HG03045 (cell line): ENCODE measurements at regions not wholly inside any gene's neighbourhood (a gene's known extent, or its start where the extent isn't known, plus 50 kb on each side); places are given as distances from the start of the nearest gene placed in this dataset.

Source experiments
- ATAC-seq: cut with Tn5 transposase; IDR thresholded peaks from one replicate; pipeline ENCODE4 v1.9.1; 2021; ENCODE audit warnings: mild to moderate bottlenecking, moderate library complexity; ENCODE audit not compliant: unreplicated experiment

DNA sequence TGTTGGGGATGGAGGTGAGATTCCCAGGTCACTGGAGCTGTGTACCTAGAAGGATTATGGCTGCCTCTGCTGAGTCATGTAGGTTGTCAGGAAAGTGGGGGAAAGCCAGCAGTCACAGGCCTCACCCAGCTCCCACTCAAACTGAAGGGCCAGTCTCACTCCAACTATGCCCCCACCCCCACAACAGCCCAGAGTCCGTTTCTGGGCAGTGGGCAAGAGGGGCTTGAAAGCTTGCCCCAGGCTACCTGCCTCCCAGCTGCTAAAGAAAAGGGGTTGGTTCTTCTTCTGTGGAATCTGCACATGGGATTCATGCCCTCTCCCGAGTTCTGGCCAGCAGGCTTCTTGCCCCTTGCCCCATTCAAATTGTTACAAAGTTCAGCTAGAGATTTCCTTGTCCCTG lies 116.0 kb upstream of the PGRMC2 start:
- ATAC-seq: no peak

DNA sequence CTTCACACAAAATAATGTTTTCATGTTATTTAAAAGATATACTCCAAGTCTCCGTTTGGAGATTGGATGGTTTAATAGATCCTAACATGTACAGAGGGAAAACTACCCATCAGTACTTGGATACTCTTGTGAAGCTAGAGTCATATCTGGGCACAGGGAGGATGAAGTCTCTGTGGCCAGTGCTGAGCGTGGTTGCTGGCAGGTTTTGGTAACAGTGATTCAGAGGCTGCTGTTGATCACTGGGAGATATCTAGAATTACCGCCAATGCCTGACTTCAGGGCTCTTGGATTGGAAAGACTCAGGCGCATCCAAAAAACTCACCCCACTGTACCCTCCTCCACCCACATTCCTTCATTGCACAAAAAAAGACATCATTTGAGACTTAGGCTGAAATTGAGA lies 107.2 kb upstream of the PGRMC2 start:
- ATAC-seq: no peak

DNA sequence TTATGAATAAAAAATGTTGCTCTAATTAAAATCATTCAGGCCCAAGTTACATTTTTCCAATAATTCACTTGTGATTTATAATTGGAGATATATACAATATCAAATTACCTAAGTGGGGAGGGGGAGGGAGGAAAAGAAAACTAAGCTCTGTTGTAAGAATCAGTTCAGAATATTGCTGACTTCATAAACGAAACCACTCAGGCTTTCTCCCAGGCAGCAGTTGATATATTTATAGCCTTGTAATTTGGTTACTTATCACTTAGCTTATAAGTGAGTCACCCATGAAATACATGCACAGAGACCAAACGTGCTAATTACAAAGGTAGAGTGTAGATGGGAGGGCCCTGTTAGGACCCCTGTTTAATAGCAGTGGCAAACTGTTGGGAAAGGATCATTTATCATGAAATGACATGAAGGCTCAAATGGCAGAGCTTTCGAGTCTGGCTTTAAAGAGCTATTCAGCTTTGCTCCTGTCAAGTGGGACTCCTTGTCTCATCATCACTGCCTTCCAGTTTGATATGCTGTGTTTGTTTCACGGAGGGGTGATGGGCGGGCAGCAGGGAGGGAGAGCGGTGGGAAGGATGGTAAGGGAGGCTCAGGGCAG lies 105.6 kb upstream of the PGRMC2 start:
- ATAC-seq: no peak

DNA sequence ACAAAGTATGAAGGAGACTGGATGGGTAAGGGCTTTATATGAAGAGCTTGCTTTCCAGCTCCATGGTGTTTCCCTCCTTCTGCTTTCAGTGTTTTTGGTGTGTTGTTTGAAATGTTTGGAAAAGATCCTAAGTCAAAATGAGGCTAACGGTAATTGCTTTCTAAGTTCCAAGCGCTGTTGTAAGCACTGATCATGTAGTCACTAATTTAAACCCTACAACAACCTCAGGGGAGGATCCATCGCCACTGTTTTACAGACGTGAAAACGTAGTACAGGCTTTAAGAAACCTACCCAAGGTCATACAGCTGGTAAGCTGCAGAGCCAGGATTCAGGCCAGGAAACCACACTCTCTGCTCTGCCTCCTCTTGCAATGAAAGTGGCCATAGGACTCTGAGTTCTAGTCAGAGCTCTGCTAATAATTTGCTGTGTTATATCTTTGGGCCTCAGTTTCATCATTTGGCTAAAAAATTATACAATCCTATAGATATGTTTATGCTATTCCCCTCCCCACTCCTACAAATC lies 102.9 kb upstream of the PGRMC2 start:
- no peak for ATAC-seq

DNA sequence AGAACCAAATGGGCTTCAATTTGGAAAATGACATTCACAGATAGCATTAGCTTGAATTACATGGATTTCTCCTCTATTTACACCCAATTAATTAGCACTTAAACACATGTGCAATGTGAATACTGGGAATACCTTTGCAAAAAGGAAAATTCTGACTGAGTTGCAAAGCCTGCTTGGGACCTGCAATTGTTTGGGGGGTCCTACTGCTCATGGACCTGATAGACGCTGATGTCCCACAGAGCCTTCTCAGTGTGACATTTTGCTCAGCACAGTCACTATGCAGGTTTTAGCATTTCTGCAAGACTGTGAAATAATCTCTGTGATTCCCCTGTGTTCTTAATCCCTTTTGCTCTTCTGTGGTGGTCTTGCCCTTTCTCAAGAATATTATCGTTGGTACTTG lies 101.2 kb upstream of the PGRMC2 start:
- ATAC-seq: no peak

DNA sequence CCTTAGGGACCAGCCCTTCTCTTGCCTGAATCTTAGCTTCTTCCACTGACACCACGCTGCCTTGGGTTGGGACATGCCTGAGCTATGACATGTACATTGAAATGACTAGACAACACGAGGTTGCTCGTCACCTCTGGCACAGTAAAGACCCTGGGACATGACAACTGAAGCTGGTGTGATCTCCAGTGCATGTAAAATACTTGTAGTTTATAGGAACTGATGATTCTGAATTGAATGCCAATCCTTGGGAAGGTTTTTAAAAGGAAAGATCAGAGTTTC lies 100.7 kb upstream of the PGRMC2 start:
- no peak for ATAC-seq

DNA sequence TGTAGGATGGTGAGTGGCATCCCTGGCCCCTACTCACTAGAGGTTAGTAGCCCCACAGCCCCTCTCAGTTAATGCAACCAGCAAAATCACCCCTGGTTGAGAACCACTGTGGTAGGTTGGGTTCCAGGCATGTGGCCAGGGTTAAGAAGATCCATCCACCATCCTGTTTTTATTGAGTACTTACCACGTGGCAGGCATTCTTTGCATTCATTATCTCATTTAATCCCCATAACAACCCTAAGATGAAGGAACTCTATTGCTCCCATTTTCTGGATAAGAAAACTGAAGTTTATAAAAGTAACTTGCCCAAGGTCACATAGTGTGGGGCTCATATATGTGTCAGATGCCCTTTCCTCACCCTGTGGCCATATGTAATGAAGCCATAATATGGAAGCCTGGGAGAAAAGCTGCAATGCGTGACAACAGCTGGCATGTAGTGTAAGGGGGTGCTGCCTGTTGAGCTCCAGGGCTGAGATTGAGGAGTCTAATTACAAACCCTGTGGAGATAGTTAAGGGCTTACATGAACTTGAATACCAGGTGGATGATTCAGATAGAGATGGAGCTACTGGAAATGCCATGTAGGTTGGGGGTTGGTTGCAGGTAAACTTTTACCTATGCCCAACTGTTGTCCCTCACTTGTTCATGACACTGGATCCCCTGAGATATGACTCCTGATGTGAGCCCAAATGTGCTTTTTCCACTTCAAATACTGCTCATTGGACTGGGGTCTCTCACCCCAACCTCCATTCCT lies 100.2 kb upstream of the PGRMC2 start:
- no peak for ATAC-seq

DNA sequence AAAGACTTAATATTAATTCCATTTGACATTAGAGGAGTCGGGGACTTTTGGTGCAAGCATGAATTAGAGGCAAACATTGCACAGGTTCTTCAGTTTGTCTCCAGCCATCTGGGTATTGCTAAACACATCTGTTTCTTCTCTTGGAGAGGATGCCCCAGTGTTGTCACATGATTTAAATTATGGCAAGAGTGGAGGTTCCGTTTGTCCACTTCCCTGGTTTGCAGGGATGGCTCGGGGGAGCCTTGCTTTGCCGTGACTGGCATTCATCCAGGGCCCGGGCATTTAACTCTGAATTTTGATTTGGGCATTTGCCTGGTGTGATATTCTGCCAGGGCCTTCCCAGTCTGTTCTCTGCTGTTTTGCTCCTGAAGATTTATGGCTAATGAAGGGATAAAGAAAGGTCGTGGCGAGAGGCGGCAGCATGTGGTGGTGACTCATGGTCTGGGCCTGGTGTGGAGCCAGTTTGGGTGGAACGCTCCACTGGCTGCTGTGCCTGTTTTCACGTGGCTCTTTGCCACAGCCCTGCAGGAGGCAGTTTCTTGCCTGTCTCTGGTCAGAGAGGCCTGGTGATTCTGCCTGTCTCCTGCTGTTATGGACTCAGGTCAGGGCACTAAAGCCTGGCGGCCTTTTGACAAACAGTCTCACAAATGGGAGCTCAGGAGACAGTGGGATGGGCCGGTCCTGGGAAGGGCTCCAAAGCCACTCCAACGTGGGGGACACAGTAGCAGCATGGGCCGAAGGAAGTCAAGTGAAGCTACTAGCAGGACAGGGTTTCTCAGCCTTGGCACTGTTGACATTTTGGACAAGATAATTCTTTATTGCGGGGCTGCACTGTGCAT lies 99.4 kb upstream of the PGRMC2 start:
- ATAC-seq: no peak

DNA sequence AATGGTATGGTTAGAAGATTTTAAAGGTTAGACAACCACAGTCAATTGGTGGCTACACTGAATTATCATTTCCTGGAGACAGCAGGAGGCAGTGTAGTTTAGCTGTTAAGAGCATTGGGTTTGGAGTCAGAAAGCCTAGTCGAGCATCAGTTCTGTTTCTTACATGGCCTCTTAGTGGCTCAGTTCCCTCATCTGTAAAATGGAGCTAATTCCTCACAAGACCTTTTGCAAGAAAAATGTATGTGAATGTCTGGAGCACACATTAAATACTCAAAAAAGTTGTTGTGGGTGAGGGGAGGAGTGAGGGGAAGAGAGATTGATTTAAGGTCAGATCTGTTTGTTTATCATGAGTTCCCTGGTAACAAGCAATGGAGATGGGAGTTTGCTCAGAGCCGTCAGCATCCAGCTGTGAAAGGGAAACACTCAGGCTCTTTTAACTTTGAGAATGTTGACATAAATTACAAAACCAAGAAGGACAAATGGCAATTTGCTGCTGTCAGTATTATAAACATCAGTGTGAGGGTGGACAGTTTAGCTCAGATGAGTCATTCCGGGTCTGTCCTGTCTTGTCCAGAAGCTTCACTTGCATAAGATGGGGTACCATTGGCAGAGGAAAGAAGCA lies 98.2 kb upstream of the PGRMC2 start:
- no peak for ATAC-seq

DNA sequence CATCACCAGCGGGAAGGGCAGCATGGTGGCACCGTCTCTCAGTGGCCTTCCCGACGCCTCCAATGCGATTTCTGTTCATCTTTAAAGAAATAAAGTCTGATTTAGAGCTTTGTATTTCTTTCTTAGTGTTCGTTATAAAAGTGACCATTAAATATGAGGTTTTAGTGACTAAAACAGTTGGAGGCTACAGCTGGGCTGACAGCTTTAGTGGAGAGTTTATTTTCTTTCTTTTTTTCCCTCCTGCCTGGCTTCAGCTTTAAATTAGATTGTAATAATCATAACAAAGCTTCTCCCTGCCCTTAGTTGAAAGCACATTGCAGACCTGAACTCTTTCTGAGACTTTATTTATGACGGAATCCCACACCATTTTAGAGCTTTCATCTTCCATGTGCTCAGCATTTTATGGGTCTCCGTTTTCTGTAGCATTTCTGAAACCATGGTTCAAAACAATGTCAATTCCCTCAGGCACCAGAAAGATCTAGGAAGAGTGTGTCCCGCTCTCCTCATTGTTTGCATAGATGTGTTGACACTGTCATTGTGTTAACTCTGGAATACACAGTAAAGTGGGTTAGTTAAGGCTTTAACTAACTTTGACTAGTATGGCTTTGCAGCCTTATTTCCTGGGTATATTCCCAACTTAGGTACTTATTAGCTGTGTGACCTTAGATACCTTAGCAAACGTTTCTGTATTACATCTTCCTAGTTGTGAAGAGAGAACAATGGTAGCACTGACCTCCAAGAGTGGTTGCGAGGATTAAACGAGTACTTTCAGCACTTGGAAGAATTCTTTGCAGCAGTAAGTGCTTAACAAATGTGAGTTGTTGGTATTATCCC lies 97.4 kb upstream of the PGRMC2 start:
- ATAC-seq: no peak

DNA sequence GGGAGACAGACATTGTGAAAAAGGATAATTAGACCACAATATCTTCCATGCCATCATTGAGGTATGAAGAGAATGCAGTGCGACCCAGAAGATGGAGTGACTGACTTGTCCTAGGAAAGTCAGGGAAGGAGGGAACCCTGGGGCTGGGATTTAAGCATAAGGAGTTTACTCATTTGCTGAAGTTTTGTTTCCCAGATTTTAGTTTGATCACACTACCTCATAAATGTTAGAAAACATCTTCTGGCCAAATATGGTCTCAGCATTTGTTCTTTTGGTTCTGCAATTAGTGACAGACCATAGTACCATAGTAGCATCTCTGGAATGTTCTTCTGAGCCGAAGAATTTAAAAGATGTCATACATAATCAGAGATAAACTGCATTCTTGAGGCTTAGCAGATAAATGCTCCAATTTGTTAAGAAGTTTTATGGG lies 96.5 kb upstream of the PGRMC2 start:
- ATAC-seq: no peak

DNA sequence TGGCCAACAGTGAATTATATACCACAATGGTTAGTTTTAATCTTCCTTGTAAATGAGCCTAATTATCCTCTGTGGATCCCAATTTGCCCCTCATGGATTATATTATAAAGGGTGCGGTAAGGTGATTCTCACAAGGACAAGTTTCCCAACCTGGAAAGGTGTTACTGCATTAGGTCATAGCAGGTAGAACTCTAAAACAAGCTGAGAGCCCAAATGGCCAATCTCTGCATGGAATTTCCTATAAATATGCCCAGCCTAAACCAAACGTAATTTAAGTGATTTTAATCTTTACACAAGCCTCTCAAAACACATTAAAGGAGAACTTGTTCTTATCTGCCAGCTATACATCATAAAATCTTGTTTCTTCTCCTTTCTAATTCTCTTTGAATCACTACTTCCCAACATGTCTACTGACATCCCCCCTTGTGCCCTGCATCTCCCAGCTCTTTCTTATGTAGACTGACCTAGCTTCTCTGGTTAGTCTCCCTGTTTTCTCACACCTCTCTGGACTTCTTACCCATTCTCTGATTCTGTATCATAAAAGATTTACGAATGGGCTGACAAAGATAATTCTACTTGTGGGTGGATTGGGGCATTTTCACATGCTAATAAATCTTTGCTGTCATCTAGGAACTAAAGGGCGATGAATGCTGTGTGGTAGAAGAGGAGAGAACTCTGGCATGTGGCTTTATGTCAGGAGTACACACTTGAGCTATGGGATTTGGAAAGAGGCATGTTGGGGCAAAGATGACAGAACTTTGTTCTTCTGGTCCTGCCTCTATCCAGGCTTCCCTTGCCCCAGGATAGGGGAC lies 94.3 kb upstream of the PGRMC2 start:
- ATAC-seq: no peak

DNA sequence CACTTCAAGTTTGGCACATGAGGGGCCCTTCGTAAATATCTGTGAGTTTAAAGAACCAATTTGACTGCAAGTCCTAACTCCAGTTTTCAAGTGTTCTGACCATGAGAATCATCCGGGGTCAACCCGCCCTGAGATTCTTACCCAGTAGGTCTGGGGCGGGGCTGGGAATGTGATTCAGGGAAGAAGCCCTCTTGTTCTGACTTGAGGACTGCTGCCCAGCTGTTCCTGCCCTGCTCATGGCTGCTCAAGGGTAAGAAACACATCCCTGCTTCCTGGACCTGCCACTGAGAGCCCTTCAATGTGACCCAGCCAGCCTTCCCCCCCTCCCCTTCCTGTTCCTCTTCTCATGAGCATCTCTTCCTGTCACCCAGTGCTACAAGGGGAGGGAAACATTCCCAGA lies 92.7 kb upstream of the PGRMC2 start:
- no peak for ATAC-seq

DNA sequence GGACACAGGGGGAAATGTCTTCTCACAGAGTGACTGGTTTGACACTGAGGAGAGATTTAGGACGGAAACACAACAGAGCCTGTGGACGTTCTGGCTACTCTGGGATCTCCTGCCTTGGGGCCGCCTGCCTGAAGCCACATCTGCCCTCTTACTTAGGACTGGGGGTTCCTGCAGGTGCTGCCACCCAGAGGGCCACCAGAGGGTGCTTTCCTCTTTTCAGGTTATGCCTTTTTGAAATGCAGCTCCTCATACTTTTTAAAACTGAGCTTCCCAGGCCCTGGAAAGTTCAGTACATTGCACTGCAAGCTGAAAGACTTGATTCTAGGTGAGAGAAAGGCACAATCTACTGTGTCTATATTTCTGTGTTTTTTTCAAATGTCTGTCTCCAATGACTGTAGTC lies 92.2 kb upstream of the PGRMC2 start:
- ATAC-seq: no peak

DNA sequence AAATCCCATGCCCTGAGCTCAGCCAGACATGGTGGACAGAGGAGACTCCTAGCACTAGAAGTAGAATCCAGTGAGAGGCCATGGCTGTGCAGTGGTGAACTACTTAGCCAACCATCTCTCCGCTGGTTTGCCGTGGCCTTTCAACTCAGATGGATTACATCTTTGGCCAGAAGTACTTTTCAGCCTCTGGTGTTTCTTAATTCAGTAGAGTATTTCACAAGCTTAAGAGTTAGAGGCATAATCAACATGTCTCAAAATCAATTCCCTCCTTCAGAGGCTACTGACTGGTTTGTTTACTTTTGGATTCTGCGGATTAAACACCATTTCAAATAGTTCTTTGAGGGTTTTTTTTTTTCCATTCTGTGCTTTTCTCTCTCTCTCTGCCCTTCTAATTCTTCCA lies 91.1 kb upstream of the PGRMC2 start:
- no peak for ATAC-seq

DNA sequence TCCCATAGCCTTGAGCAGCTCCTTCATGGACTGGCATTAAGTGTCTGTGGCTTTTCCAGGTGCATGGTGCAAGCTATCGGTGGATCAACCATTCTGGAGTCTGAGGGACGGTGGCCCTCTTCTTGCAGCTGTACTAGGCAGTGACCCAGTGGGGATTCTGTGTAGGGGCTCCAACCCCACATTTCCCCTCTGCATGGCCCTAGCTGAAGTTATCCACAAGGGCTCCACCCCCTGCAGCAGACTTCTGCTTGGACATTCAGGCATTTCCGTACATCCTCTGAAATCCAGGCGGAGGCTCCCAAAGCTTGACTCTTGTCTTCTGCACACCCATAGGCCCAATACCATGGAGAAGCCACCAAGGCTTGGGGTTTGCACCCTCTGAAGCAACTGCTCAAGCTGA lies 89.3 kb upstream of the PGRMC2 start:
- no peak for ATAC-seq

DNA sequence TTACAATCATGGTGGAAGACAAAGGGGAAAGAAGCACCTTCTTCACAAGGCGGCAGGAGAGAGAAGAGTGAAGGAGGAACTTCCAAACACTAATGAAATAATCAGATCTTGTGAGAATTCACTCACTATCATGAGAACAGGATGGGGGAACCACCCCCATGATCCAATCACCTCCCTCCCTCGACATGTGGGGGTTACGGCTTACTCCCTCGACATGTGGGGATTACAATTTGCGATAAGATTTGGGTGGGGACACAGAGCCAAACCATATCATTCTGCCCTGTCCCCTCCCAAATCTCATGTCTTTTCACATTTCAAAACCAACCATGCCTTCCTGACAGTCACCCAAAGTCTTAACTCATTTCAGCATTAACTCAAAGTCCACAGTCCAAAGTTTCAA lies 88.7 kb upstream of the PGRMC2 start:
- no peak for ATAC-seq

DNA sequence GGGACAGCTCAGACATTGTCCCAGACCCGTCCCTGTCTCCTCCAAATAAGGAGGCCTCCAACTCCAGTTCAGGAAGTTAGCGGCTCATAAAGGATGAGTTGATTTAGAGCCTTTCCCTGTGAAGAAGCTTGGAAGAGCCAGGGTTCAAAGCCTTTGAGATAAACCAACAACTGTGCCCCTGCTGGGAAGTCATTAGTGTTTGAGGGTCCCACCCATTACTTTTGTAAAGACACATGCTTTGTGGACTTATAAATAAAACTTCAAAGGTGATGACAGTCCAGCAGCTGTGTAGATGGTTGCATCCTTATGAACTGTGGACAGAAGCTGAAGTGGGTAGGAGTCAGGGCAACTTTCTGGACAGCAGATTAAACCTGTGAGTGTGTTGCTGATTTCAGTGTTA lies 86.0 kb upstream of the PGRMC2 start:
- no peak for ATAC-seq

DNA sequence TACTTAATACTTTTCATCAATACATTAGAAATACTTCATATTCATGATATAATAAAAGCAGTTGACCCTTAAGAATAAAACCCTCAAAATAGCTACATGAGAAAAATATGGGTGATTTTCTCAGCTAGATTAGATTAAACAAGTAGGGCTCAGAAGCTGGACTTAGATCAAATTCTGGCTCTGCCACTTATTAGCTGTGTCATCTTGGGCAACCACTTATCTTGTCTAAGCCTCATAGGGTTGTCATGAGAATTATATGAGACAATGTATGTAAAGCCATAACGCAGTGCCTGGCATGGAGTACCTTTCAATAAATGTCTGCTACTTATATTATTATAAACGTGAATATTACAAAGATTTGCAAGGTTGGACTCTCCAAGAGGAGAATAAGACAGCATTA lies 84.3 kb upstream of the PGRMC2 start:
- no peak for ATAC-seq
